SK-N-SH (cell line): ENCODE measurements at regions not wholly inside any gene's neighbourhood (a gene's known extent, or its start where the extent isn't known, plus 50 kb on each side); places are given as distances from the start of the nearest gene placed in this dataset.
"Not testable (repeated sequence)": the region's sequence is repeated elsewhere in the genome, so short reads cannot be mapped to it uniquely, and the experiment has no call there.

ENCODE experiments used
- CTCF ChIA-PET: fragments of 300-600, 350-600 bp; formaldehyde crosslinking; extraction: SDS; loops from one replicate; lab custom pipeline; 2021; lab: Yijun Ruan, JAX
- POLR2A ChIA-PET: fragments of 350-600 bp; sonication (Branson Sonifier 250); formaldehyde crosslinking; extraction: SDS; loops from one replicate; lab custom pipeline; 2020; ENCODE audit warnings: antibody characterized with exemption, inconsistent platforms; lab: Yijun Ruan, JAX
- DNase-seq: peaks from one replicate; pipeline ENCODE4 v3.0.0; 2012
- H2AFZ ChIP-seq: fragments of 200-600 bp; sonication (generic); 2 replicates; pipeline ENCODE4 v1.8.1; 2016; ENCODE audit warnings: antibody characterized with exemption, mild to moderate bottlenecking, low read depth
- H3F3A ChIP-seq: fragments of 200-600 bp; sonication (generic); replicated peaks from 2 replicates; pipeline ENCODE3; 2016; ENCODE audit warnings: antibody characterized with exemption, mild to moderate bottlenecking; ENCODE audit not compliant: insufficient read depth
- H3K27ac ChIP-seq, 2 experiments: fragments of 200-500 bp in 1 of 2; fragments of 200-600 bp in 1 of 2; sonication (Bioruptor generic) in 1 of 2; sonication (generic), shearing (Covaris generic) in 1 of 2; 2 replicates each; pipeline versions ENCODE4 v1.5.1 to v1.6.1; 2014 to 2016; ENCODE audit warnings: low read depth in 2 of 2, inconsistent platforms in 1 of 2, low read length in 1 of 2, mild to moderate bottlenecking in 1 of 2, mixed read lengths in 1 of 2
- H3K27me3 ChIP-seq: fragments of 200-600 bp; sonication (generic), shearing (Covaris generic); 2 replicates; pipeline ENCODE4 v1.6.1; 2016; ENCODE audit warnings: mixed run types; ENCODE audit not compliant: insufficient read depth
- H3K36me3 ChIP-seq, 2 experiments: fragments of 200-500 bp in 1 of 2; fragments of 200-600 bp in 1 of 2; sonication (Bioruptor generic) in 1 of 2; sonication (generic) in 1 of 2; replicated peaks in 1 of 2; 2 replicates each; pipeline versions ENCODE3 to v1.5.1; 2014 to 2016; ENCODE audit warnings: low read length in 1 of 2, mild to moderate bottlenecking in 1 of 2; ENCODE audit not compliant: insufficient read depth in 2 of 2, control insufficient read depth in 1 of 2
- H3K4me1 ChIP-seq, 2 experiments: fragments of 200-500 bp in 1 of 2; fragments of 200-600 bp in 1 of 2; sonication (Bioruptor generic) in 1 of 2; sonication (generic), shearing (Covaris generic) in 1 of 2; 2 replicates each; pipeline versions ENCODE4 v1.5.1 to v1.6.1; 2014 to 2016; ENCODE audit warnings: low read depth in 1 of 2, low read length in 1 of 2, mixed run types in 1 of 2; ENCODE audit not compliant: insufficient read depth in 2 of 2, control insufficient read depth in 1 of 2
- H3K4me2 ChIP-seq: fragments of 200-600 bp; sonication (generic), shearing (Covaris generic); 2 replicates; pipeline ENCODE4 v1.6.1; 2017; ENCODE audit warnings: mixed run types
- H3K4me3 ChIP-seq, 2 experiments: fragments of 200-500 bp in 1 of 2; fragments of 200-600 bp in 1 of 2; sonication (Bioruptor generic) in 1 of 2; sonication (generic), shearing (Covaris generic) in 1 of 2; 2 replicates each; pipeline versions ENCODE4 v1.5.1 to v1.8.1; 2014 to 2016; ENCODE audit warnings: low read depth in 2 of 2, inconsistent platforms in 1 of 2, low read length in 1 of 2, mild to moderate bottlenecking in 1 of 2, mixed read lengths in 1 of 2, moderate library complexity in 1 of 2
- H3K79me2 ChIP-seq: fragments of 200-600 bp; sonication (generic); 2 replicates; pipeline ENCODE4 v1.8.1; 2017; ENCODE audit warnings: mild to moderate bottlenecking; ENCODE audit not compliant: insufficient read depth
- H3K9ac ChIP-seq: fragments of 200-600 bp; sonication (generic); 2 replicates; pipeline ENCODE4 v1.6.1; 2017; ENCODE audit warnings: mixed run types
- H3K9me2 ChIP-seq: fragments of 200-600 bp; sonication (generic); 2 replicates; pipeline ENCODE4 v1.6.1; 2017; ENCODE audit warnings: mixed run types
- H3K9me3 ChIP-seq: fragments of 200-600 bp; sonication (generic); 2 replicates; pipeline ENCODE4 v1.6.1; 2017; ENCODE audit warnings: mixed run types, mild to moderate bottlenecking, moderate library complexity
- H4K20me1 ChIP-seq: fragments of 200-600 bp; sonication (generic); 2 replicates; pipeline ENCODE4 v1.6.1; 2017; ENCODE audit warnings: mild to moderate bottlenecking, mixed run types; ENCODE audit not compliant: insufficient read depth
- CHD2 ChIP-seq: fragments of 150-350 bp; IDR thresholded peaks from 2 replicates; pipeline ENCODE4 v1.6.1; 2018; ENCODE audit warnings: low read length; ENCODE audit not compliant: partially characterized antibody
- ELF1 ChIP-seq: IDR thresholded peaks from 2 replicates; pipeline ENCODE4 v1.4.0; 2012
- EP300 ChIP-seq, 2 experiments: IDR thresholded peaks; 2 replicates each; pipeline versions ENCODE4 v1.4.0 to v1.6.1; 2012; ENCODE audit warnings: borderline replicate concordance in 1 of 2, low read depth in 1 of 2, low read length in 1 of 2
- EZH2phosphoT487 ChIP-seq: fragments of 200-600 bp; sonication (generic); IDR thresholded peaks from 2 replicates; pipeline ENCODE4 v1.6.1; 2017; ENCODE audit warnings: low read depth, mixed run types, mild to moderate bottlenecking, antibody characterized with exemption, moderate library complexity, borderline replicate concordance
- FOSL2 ChIP-seq: IDR thresholded peaks from 2 replicates; pipeline ENCODE4 v1.4.0; 2012; ENCODE audit warnings: low read depth, mild to moderate bottlenecking, moderate library complexity, borderline replicate concordance
- FOXJ3 ChIP-seq: sonication (generic); formaldehyde crosslinking; IDR thresholded peaks from 2 replicates; pipeline ENCODE4 v1.5.1; 2020; ENCODE audit warnings: mild to moderate bottlenecking, missing genetic modification reagents
- FOXM1 ChIP-seq: IDR thresholded peaks from 2 replicates; pipeline ENCODE4 v1.4.0; 2012; ENCODE audit warnings: low read depth, mild to moderate bottlenecking
- GABPA ChIP-seq: IDR thresholded peaks from 2 replicates; pipeline ENCODE4 v1.4.0; 2012; ENCODE audit warnings: low read depth, mild to moderate bottlenecking
- POLR2AphosphoS5 ChIP-seq: IDR thresholded peaks from 2 replicates; pipeline ENCODE4 v1.6.1; 2012; ENCODE audit warnings: low read depth, low read length
- RAD21 ChIP-seq: IDR thresholded peaks from 2 replicates; pipeline ENCODE4 v1.6.1; 2012; ENCODE audit warnings: mild to moderate bottlenecking, low read length
- RFX5 ChIP-seq: IDR thresholded peaks from 2 replicates; pipeline ENCODE4 v1.6.1; 2012; ENCODE audit warnings: mild to moderate bottlenecking, improper control_type of control experiment, low read length
- SMC3 ChIP-seq: IDR thresholded peaks from 2 replicates; pipeline ENCODE4 v1.6.1; 2012; ENCODE audit warnings: low read depth, low read length, improper control_type of control experiment
- TAF1 ChIP-seq: IDR thresholded peaks from 2 replicates; pipeline ENCODE4 v1.6.1; 2012; ENCODE audit warnings: low read depth, mild to moderate bottlenecking, low read length, moderate library complexity, borderline replicate concordance
- TEAD4 ChIP-seq: IDR thresholded peaks from 2 replicates; pipeline ENCODE4 v1.4.0; 2012; ENCODE audit warnings: mild to moderate bottlenecking, borderline replicate concordance; ENCODE audit not compliant: insufficient read depth
- WGBS: methylation state at CpG from one replicate; pipeline ENCODE4 v1.1.6; 2017; ENCODE audit warnings: low lambda C conversion rate; 5-methylcytosine and 5-hydroxymethylcytosine counted together
- TF ChIP-seq, protein P1 (sequence below): fragments of 150-350 bp; IDR thresholded peaks from 2 replicates; pipeline ENCODE4 v1.6.1; 2016; ENCODE audit warnings: mild to moderate bottlenecking, low read depth, low read length
- TF ChIP-seq, protein P2 (sequence below): IDR thresholded peaks from 2 replicates; pipeline ENCODE4 v1.4.0; 2012; ENCODE audit warnings: low read depth, borderline replicate concordance

DNA sequence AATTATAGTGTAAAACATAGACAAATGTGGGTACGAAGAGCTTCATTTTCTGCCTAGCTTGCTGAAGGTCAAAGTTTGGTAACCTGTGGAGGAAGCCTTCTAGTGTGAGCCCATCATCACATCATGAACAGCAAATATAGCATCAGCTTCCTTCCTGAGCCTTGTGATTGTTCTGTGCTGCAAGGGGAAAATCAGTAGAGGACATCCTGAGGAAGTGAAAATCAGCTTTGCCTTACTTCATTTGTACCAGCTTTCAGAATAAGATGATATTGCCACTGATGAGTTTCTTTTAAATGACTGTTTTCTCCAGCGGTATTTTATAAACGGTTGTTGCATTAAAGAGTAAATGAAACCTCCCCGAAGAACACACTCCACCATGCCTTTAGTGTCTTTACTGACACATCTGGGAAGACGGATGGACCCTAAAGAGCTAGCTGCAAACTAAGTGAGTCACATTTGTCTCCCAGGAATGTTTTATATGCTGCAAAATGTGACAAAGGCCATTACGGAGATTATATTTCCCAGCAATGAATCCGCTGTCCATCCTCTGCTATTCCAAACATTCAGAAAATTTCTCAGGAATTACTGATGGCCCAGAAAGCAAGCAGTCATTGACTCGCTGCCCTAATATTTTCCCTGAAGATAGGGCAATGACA lies 1272.8 kb downstream of the SUCLG1 start:
- POLR2A ChIA-PET, result no interaction called here
- Histone ChIP-seq H3K9me2 (no peaks in the 10 kb centered on the region), H3K9me3 (no peaks in the 10 kb centered on the region), H3K27me3 (no peaks in the 10 kb centered on the region), H3K79me2 (no peaks in the 10 kb centered on the region), H3K36me3 (no peaks in the 10 kb centered on the region), H3K4me1 (no peaks in the 10 kb centered on the region), H3K9ac (no peak overlapping the region), H3K4me3 (no peak overlapping the region), H4K20me1 (no peaks in the 10 kb centered on the region), H2AFZ (no peak overlapping the region), H3K4me2 (no peak overlapping the region), H3F3A (no peaks in the 10 kb centered on the region), H3K27ac (no peak overlapping the region)
- CTCF ChIA-PET, result interaction anchor here (1.2 kb wide), 1 partner anchor 10 kb away, joined by 8 read pairs; no protein-coding TSS in a partner anchor
- 11% methylated on average over 8 of the region's 8 CpGs for WGBS
- TF ChIP-seq TAF1 (no peak), RAD21 (no peak), POLR2AphosphoS5 (no peak), FOSL2 (no peak), SMC3 (no peak), FOXM1 (no peak), RFX5 (no peak)
- TF ChIP-seq, protein P1, sequence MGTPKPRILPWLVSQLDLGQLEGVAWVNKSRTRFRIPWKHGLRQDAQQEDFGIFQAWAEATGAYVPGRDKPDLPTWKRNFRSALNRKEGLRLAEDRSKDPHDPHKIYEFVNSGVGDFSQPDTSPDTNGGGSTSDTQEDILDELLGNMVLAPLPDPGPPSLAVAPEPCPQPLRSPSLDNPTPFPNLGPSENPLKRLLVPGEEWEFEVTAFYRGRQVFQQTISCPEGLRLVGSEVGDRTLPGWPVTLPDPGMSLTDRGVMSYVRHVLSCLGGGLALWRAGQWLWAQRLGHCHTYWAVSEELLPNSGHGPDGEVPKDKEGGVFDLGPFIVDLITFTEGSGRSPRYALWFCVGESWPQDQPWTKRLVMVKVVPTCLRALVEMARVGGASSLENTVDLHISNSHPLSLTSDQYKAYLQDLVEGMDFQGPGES, result no peak
- no peak for DNase-seq

DNA sequence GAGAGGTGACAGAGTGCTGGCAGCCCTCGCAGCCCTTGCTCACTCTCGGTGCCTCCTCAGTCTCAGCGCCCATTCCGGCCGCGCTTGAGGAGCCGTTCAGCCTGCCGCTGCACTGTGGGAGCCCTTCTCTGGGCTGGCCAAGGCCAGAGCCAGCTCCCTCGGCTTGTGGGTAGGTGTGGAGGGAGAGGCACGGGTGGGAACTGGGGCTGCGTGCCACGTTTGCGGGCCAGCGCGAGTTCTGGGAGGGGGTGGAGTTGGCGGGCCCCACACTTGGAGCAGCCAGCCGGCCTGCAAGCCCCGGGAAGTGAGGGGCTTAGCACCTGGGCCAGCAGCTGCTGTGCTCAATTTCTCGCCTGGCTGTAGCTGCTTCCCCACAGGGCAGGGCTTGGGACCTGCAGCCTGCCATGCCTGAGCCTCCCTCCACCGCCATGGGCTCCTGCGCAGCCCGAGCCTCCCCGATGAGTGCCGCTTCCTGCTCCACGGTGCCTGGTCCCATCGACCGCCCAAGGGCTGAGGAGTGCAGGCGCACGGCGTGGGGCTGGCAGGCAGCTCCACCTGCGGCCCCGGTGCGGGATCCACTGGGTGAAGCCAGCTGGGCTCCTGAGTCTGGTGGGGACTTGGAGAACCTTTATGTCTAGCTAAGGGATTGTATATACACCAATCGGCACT lies 1278.1 kb downstream of the SUCLG1 start:
- H3K27me3 ChIP-seq, H3K36me3 ChIP-seq, H3K4me2 ChIP-seq, H3K79me2 ChIP-seq, CTCF ChIA-PET, H4K20me1 ChIP-seq, H3K27ac ChIP-seq, H3K4me3 ChIP-seq, POLR2A ChIA-PET, H3K4me1 ChIP-seq, H2AFZ ChIP-seq, H3K9me3 ChIP-seq, DNase-seq, H3F3A ChIP-seq, H3K9ac ChIP-seq, H3K9me2 ChIP-seq: not testable (repeated sequence)
- 51% methylated on average over 6 of the region's 34 CpGs for WGBS

DNA sequence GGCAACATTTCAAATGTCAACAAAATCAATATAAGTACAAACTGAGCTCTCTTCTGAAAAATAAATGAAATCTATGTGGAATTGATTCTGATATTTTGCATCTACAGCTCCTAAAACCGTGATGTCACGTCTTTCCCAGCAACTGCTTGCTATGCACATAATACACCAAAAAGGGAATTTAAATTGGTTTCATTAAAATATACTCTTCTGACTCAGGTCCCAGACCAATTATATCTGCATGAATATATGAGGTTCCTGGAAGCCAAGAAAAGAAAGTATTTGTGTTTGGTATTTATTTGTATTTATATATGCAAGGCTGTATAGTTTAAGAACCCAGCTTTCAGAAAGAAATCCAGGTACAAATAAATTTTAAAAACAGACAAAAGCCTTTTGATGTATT lies 1282.5 kb downstream of the SUCLG1 start:
- CTCF ChIA-PET, result no interaction called here

More for the DNA sequence above, 1282.5 kb downstream of the SUCLG1 start:
- H3F3A ChIP-seq, result no peaks in the 10 kb centered on the region
- H3K9me3 ChIP-seq, result no peaks in the 10 kb centered on the region
- no peaks in the 10 kb centered on the region for H3K4me1 ChIP-seq
- H3K27me3 ChIP-seq, result no peaks in the 10 kb centered on the region
- no peaks in the 10 kb centered on the region for H4K20me1 ChIP-seq
- H3K79me2 ChIP-seq, result no peaks in the 10 kb centered on the region
- no peak overlapping the region for H3K4me3 ChIP-seq
- TF ChIP-seq TAF1 (no peak), CHD2 (no peak), EP300 (IDR thresholded peaks at IDR 0.05; ENCODE audit: borderline replicate concordance in 1 of 2, low read depth in 1 of 2, low read length in 1 of 2) (no peak), POLR2AphosphoS5 (no peak), EZH2phosphoT487 (no peak), GABPA (no peak), TEAD4 (no peak), ELF1 (no peak), FOXJ3 (CRISPR knock-in tag) (no peak)
- TF ChIP-seq, protein P2, sequence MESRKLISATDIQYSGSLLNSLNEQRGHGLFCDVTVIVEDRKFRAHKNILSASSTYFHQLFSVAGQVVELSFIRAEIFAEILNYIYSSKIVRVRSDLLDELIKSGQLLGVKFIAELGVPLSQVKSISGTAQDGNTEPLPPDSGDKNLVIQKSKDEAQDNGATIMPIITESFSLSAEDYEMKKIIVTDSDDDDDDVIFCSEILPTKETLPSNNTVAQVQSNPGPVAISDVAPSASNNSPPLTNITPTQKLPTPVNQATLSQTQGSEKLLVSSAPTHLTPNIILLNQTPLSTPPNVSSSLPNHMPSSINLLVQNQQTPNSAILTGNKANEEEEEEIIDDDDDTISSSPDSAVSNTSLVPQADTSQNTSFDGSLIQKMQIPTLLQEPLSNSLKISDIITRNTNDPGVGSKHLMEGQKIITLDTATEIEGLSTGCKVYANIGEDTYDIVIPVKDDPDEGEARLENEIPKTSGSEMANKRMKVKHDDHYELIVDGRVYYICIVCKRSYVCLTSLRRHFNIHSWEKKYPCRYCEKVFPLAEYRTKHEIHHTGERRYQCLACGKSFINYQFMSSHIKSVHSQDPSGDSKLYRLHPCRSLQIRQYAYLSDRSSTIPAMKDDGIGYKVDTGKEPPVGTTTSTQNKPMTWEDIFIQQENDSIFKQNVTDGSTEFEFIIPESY, result no peak
- POLR2A ChIA-PET, result no interaction called here
- H3K4me2 ChIP-seq, result no peak overlapping the region
- DNase-seq, result no peak
- H3K36me3 ChIP-seq, result no peaks in the 10 kb centered on the region
- no peak overlapping the region for H3K27ac ChIP-seq
- H3K9me2 ChIP-seq, result no peaks in the 10 kb centered on the region
- H3K9ac ChIP-seq, result no peak overlapping the region
- no peak overlapping the region for H2AFZ ChIP-seq
- WGBS, result 0% methylated on average over 2 of the region's 2 CpGs
